Cerebellar nuclear complex (tissue), 1 donor: ENCODE measurements at regions not wholly inside any gene's neighbourhood (a gene's known extent, or its start where the extent isn't known, plus 50 kb on each side); places are given as distances from the start of the nearest gene placed in this dataset.
"Not testable (repeated sequence)": the region's sequence is repeated elsewhere in the genome, so short reads cannot be mapped to it uniquely, and the experiment has no call there.

ENCODE experiments used
- DNase-seq, 2 experiments: peaks; one replicate each; lab custom pipeline; 2025; lab: John Stamatoyannopoulos, UW

GRCh38 chrX:39765327-39765726 lies 332.4 kb downstream of the BCOR start:
- DNase-seq: no peak

GRCh38 chrX:39766085-39766726 lies 331.6 kb downstream of the BCOR start:
- no peak for DNase-seq

DNA sequence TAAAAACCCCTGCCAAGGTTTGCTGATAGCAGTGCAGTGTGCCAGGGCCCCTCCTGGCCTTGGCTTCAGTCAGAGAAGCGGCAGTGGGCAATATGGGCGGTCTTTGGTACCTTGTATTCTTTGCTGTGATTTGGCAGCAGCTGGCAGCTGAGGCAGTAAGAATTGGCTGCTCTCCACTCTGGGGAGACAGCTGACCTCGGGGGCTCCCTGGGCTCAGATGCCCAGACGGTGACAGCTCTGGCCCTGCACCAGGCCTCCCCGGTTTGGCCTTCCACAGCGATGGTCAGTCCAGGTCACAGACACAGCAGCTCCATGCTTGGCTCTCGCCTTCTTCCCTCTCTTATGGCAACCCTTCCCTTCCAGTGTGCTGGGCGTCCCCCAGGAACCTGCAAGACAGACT lies 330.9 kb downstream of the BCOR start:
- DNase-seq: no peak

GRCh38 chrX:39767446-39767845 lies 330.3 kb downstream of the BCOR start:
- no peak for DNase-seq

DNA sequence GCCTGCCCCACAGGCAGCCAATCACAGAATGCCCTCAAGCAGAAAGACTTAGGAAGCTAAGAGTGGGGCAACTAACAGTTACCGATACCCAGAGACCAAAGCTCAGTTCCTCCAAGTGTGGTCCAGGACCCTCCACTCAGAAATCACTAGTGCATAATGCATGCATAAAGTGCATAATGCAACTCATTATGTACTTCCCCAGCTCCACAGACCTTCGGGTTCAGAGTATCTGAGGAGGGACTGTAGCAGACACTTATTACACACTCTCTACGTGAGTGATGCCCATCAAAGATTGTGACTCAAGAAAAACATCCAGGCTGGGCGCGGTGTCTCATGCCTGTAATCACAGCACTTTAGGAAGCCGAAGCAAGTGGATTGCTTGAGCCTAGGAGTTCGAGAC lies 328.0 kb downstream of the BCOR start:
- DNase-seq: no peak

DNA sequence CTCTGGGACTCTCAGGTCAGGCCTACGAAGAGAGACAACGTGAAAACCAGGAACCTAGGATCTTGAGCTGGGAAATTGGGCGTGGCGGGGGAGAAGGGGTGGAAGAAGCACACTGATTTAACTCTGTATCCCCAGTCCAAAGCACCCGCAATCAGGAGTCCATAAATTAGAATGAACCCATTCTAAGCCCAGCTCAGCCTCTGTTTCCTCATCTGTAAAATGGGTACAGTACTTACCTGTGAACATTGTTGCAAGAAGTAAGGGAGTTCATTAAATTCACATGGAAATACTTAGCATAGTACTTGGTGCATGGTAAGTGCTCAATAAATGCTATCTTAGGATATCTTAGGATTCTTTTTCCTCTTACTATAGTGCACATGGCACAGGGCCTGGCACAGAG lies 326.7 kb downstream of the BCOR start:
- DNase-seq: no peak

DNA sequence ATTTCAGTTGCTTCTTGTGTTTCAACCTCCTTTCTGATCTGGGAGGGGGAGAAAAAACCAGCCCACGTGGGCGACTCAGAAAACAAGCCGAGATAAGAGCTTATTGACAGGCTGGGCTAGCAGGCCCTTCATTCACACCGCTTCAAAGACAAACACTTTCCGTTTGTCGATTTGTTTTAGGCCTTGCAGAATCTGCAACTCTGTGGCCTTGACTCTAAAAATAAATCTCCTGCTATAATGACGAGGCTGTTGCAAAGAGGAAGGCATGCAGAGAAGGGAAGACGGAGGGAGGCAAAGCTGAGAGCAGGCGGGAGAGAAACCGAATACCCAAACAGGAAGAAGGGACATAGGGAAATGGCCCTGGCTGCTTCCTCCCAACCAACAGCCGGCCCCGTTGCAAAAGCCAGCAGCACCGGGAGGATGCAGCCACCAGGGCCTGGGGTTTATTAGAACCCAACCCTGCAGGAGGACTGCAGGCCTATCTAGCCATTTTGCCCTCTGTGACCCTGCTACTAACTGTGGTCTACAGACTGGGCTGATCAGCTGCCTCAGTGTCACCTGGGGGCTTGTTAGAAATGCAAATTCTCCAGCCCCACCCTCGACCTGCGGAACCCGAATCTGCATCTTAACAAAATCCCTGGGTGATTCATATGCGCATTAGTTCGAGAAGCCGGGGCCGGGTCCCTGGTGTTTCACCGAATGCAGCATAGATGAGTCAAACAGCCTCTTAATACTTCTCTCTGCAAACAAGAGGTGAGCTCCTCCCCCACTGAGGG lies 325.5 kb downstream of the BCOR start:
- no peak for DNase-seq

DNA sequence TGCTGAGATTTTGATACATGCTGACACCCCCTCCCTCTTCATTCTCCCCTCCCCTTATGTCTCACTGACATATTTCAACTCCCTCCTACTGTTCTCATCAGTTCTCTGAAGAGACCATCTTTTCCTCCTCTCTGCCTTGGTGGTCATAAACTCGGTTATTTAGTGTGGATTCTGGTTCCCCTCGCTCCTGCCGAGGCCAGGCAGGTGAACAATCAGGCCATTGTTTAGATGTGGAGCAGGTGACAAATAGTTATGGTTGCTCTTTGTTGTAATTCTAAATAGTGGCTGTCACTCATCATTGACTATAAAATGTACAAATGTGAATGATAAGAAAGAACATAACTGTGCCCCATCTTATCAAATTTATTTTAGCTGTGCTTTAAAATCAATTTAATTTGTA lies 324.6 kb downstream of the BCOR start:
- no peak for DNase-seq

- no peak for DNase-seq
These were observed 323.6 kb downstream of the BCOR start for GRCh38 chrX:39773923-39774773.

- no peak for DNase-seq
These were observed 322.9 kb downstream of the BCOR start for GRCh38 chrX:39774774-39775328.

- no peak for DNase-seq
These were observed 320.1 kb downstream of the BCOR start for GRCh38 chrX:39777623-39778025.

- DNase-seq: no peak
These were observed 317.6 kb downstream of the BCOR start for GRCh38 chrX:39779952-39780783.

GRCh38 chrX:39782276-39782675 lies 315.5 kb downstream of the BCOR start:
- DNase-seq: no peak

DNA sequence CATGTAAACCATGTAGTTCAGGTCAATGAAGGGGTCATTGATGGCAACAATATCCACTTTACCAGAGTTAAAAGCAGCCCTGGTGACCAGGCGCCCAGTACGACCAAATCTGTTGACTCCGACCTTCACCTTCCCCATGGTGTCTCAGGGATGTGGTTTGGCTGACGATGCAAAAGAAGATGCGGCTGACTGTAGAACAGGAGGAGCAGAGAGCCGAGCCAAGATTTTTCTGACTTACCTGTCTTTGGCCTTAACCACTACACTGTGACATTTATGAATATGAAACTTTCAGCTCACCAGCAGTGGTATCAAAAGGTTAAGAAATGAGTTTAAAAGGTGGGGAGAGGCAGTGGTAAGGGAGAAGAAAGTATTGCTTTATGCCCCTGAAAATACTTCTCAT lies 309.8 kb downstream of the BCOR start:
- no peak for DNase-seq

DNA sequence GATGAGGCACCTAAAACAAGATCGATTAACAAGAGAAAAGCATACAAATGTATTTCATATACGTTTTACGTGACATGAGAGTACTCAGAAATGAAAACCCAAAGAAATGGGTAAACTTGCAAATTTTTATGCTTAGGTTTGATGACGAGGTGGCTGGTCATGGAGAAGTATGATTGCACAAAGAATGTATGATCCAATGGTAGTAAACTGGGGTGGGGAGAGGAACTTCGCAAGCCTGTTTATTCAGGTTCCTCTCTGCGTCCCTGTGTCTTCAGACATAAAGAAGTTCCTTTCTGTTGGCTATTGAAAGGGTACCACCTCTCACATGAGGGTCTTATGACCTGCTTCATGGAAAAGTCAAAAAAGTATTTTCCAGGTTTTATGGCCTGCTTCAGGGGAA lies 309.2 kb downstream of the BCOR start:
- DNase-seq: no peak

DNA sequence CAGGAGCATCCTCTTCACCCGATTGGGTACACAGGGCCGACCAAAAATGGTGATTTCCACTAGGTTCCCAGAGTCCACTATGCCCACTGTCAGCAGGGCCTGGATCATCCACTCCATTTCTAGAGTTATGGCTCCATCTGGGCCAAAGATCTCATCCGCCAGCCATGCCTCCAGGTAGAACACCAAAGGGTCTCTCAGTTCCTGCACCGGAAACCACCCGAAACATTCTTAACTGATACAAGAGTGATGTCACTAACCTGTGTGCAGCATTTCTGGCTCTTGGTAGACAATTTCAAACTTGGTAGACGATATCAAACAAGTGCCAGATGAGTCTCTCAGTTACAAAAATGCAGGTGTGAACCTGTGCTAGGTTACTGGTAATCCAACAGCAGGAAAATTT lies 306.1 kb downstream of the BCOR start:
- no peak for DNase-seq

DNA sequence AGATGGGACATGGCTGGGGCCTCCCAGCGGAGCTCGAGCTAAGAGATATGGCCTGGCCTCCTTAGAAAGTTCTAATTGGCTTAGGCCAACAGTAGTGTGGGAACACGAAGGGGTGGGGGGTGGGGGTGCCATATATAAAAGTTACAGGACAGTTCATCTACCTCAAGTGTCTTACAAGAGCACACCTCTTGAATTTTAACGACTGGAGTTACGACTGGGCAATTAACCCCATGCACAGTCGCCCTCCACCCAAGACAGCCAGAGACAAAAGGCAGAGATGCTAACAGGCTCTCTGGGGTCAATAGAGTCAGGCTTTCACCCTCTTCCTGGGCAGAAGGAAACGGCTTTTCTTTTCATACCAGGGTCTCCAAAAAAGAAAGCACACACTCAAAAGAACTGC lies 302.2 kb downstream of the BCOR start:
- no peak for DNase-seq

DNA sequence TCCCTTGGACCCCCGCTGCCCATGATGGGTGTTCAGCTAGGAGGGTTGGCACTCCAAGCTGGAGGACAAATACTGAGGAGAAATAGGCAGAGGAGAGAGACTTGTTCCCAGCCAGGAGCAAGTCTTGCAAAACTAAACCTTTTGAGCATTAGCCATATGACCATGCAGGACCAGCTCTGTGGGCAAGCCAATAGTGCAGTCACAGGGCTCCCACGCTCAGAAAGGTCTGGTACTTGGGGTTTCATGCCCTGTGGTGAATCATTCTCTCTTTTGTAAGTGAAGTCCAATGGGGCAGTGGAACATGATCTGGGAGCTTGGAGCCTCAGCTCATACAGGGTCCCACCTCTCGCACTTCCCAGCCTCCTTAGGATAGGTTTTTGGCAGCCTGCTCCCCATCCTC lies 300.9 kb downstream of the BCOR start:
- no peak for DNase-seq

GRCh38 chrX:39798488-39798887 lies 299.3 kb downstream of the BCOR start:
- not testable (repeated sequence) for DNase-seq

DNA sequence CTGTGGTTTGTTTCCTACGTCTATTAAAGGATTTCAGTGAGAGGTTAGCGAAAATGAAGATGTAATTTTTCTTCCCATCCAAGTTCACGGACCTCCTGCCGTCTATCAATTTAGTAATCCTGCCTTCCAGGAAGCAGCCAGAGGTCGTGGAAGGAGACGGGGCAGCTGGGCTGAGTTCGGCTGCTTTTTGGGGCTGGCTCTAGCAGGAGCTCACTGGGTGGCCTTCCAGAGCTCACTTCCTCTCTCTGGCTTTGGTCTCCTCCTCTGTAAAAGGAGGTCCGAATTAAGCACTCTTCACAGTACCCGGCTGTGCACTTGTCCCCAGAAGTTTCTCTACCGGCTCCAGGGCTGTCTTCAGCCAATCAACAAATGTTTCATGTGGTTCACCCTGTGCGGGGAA lies 295.4 kb downstream of the BCOR start:
- DNase-seq: no peak

DNA sequence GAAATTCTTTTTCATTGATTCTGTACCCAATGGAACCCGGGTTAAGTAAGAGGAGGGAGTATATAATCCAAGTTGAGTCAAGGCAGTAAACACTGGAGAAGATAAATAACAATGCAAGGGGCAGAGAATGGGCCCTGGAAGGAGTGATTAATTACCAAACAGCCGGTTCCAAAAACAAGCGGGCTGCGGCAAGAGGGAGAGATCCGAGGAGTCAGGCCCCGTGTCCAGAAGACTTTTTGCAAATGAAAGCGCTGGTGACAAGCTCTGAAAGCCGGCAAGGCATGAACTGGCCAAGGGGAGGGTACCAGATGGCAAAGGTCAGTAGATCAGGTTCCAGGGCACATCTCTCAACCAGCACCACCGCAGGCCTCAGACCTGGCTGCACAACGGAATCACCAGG lies 294.9 kb downstream of the BCOR start:
- DNase-seq: no peak

GRCh38 chrX:39805022-39805421 lies 292.7 kb downstream of the BCOR start:
- no peak for DNase-seq
